Panc1 (cell line): ENCODE measurements at regions not wholly inside any gene's neighbourhood (a gene's known extent, or its start where the extent isn't known, plus 50 kb on each side); places are given as distances from the start of the nearest gene placed in this dataset.

Source experiments
- CTCF ChIP-seq: fragments of 450-650 bp; IDR thresholded peaks from 2 replicates; pipeline ENCODE4 v1.5.1; 2017; ENCODE audit warnings: mild to moderate bottlenecking
- POLR2AphosphoS5 ChIP-seq: IDR thresholded peaks from 2 replicates; pipeline ENCODE4 v1.6.1; 2012; ENCODE audit warnings: mild to moderate bottlenecking, low read depth, low read length, moderate library complexity
- REST ChIP-seq, 2 experiments: IDR thresholded peaks; 2 replicates each; pipeline ENCODE4 v1.6.1; 2011 to 2012; ENCODE audit warnings: low read depth in 2 of 2, control low read depth in 1 of 2, low read length in 1 of 2, mild to moderate bottlenecking in 1 of 2, moderate library complexity in 1 of 2; ENCODE audit not compliant: insufficient read depth in 1 of 2
- TCF7L2 ChIP-seq: IDR thresholded peaks from 2 replicates; pipeline ENCODE4 v1.6.1; 2011; ENCODE audit warnings: mild to moderate bottlenecking, low read depth, low read length, inconsistent platforms

- TF ChIP-seq CTCF (no peak), POLR2AphosphoS5 (no peak), TCF7L2 (no peak), REST (IDR thresholded peaks at IDR 0.05; ENCODE audit: insufficient read depth in 1 of 2, low read depth in 2 of 2, low read length in 1 of 2) (no peak)
Observed at GRCh38 chr5:116719106-116719505, 144.5 kb upstream of the SEMA6A start.
